Stimulated activated CD4-positive, alpha-beta T cell treated with anti-CD3 and anti-CD28 coated beads, Interleukin-2, amount 100 ng/mL, for 48 hours (primary cell): ENCODE measurements at regions not wholly inside any gene's neighbourhood (a gene's known extent, or its start where the extent isn't known, plus 50 kb on each side); places are given as distances from the start of the nearest gene placed in this dataset.
"Not testable (repeated sequence)": the region's sequence is repeated elsewhere in the genome, so short reads cannot be mapped to it uniquely, and the experiment has no call there.

Source experiments
- DNase-seq, 2 donors: peaks; one replicate each; pipeline ENCODE4 v3.0.0-alpha.2; 2020

DNA sequence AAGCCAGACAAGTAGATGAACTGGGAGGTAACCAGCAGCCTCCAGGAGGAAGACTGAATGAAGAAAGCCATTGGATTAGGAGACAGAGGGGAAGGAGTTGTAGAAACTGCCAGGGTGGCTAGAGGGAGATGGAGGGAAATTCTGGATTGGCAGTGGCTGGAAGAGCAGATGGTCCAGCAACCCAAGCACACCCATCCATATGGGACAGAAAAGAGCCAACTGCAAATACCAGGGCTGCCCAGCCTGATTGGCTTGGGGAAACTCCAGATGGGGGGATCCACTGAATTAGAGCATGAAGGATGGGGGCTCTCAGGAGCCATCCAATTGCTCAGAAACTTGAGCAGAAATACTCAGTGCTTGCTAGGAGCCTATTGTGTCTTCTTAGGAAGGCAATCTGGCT, 173.5 kb upstream of the EPB41L3 start:
- no peak for DNase-seq

DNA sequence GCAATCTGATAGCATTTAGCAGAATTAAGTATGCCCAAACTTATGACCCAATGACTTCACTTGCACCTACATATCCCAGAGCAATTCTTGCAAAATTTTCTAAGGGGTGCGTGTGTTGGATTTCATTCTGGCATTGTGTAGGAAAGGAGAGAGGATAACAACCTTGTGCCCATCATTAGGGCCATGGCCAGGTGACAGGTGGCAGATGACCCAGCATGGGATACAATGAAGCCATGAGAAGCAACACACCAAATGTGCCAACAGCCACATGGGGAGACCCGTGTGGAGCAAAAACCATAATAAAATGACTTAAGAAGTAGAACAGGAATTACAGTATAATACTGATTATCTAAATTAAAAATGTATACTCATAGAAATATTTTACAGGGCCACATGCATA, 166.9 kb upstream of the EPB41L3 start:
- no peak for DNase-seq

DNA sequence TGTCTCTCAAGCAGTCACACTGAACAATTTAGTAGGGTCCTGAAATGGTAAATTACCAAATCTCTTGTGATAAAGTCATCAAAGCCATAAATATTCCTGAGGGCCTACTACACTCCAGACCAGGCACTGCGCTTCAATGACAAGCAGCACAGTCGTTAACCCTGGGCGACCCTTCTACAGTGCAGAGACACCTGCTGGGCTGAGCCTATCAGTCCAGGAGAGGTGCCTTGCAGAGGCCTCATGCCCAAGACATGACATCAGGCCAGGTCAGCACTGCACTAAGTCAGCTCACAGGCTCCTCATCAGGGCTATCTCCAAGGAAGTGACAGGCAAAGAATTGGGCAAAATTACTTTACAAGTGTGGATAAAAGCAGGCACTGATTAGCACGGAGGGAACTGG, 166.4 kb upstream of the EPB41L3 start:
- no peak for DNase-seq

DNA sequence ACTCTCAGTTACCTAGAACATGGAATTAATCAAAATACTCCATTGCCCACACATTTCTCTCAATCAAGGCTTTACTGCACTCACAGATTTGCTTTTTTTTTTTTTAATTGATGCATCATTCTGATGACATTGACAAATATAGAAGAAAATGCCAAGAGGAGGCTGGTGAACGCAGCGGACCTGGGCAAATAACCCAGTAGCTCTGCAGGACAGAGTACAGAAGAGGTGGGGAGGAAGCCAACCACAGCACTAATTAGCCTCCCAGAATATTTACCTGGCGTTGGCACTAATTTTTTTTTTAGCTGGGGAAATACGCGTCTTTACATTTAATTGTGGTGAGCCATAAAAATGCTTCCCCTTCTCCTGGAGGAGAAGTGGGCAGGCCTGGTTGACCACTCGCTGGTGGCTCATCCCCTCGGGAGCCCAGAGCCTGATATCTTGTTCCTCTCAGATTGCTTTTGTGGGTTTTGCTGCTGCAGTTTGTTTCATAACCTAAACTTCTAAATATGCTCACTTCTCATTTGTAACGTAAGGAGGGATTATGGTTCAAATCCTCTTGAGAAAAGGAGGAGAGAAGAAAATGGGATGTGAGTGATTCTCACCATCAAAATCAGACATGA, 165.8 kb upstream of the EPB41L3 start:
- DNase-seq, result no peak

DNA sequence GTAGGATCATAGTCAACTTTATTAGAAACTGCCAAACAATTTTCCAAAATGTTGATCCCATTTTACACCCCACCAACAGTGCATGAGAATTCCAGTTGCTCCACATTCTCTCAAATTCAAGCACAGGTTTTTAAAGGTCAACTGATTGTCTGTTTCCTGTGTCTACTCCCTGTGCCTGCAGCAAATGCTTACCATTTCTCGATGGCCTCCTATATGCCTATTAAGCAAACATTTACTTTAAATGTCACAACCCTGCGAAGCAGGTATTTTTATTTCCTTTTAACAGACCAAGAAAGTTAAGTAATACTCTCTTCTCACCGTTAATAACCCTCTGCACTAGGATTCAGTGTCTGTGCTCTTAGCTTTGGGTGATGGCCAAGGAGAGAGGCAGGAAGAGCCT, 163.8 kb upstream of the EPB41L3 start:
- no peak for DNase-seq

DNA sequence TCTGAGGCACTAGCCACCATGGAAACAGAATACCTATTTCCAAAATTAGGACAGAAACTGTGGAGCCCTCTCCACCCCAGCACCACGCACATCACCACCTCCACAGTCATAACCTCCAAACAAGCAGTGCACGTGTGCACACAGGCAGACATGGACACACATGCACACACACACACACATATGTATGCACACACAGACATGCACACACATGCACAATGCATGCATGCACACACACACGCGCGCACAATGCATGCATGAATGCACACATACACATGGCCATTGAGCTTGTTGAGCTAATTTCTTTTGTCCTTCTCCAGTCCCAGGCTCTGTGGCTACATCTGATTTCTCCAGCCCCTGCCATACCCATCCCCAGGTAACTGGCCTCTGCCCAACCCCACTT, 161.6 kb upstream of the EPB41L3 start:
- DNase-seq, result no peak

DNA sequence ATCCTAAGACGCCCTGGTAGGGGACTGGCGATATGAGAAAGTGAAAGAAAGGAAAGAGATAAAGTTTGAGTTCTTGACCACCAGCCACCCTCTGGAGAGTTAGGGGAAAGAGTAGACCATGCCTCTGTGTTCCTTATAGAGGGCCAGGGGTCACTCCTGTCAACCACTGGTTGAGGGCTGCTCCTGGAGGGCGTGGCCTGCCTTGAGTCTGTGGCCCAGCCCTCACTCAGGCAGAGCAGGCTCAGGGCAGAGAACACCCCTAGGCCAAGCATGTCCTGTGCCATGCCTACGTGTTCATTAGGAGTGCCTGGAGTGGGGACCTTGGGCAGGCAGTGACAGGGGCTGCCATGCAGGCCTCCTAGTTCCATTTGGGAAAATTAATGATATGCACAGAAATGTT, 161.1 kb upstream of the EPB41L3 start:
- no peak for DNase-seq

DNA sequence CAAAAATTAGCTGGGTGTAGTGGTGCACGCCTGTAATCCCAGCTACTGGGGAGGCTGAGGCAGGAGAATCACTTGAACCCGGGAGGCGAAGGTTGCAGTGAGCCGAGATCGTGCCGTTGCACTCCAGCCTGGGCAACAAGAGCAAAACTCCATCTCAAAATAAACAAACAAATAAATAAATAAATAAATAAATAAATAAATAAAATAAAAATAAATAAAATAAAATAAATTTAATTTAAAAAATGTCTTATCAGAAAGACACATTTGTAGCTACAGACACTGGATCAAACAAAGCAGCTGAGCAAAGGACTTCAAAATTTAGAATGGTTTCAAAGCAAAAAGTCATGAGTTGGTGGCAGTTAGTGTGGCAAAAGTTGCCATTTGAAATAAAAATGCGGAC, 158.2 kb upstream of the EPB41L3 start:
- DNase-seq, result not testable (repeated sequence)

DNA sequence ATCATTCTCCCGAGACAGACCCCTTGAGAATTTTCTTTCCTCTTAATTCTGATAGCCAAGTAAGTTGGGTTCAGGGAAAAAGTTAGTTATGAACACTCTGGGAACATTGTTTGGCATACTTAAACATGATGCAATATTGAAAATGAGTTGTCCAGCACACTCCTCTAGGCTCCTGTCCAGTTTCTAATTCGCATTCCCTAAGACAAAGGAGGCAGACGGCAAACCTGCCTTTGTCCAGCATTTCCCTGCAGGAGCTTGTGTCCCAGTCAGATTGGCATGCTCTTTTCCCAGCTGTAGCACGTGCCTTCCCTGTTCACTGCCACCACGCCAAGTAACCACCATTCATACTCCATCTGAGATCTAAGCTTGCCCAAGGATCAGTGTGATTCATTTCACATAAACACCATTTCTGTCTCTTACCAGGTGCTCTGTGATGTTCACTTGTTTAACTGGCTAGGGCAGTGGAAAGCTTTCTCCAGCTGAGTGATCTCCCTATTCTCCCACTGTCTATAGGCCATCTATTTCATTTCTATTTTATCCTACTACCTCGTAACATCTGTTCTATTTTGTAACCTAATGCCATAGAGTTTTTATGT, 150.0 kb upstream of the EPB41L3 start:
- DNase-seq, result no peak

DNA sequence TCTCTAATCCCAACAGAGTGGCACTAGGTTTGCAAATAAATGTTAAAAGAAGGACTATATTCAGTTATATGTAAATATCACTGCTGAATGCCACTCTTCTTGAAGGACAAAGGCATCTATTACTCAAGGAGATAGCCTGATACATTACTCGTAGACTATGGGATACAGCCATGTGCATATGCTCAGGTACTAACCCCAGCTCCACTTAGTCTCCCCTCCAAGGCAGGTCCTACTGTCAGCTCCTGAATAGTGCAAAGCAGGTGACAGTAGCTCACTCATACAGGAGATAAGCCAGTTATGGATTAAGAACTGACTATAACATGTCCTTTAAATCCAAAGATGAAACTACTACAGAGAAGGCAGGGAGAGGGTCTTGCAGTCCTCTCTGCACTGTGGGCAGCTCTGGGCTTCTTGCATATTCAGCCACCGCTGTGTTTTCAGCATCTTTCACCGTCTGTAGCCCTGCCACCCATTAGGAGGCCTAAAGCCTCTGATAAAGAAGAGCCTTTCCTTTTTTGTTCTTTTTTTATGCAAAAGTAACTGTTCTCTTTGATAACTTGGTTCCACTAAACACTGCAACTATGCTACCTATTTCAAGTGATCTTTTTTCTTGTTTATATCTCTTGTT, 135.1 kb upstream of the EPB41L3 start:
- DNase-seq, result no peak

DNA sequence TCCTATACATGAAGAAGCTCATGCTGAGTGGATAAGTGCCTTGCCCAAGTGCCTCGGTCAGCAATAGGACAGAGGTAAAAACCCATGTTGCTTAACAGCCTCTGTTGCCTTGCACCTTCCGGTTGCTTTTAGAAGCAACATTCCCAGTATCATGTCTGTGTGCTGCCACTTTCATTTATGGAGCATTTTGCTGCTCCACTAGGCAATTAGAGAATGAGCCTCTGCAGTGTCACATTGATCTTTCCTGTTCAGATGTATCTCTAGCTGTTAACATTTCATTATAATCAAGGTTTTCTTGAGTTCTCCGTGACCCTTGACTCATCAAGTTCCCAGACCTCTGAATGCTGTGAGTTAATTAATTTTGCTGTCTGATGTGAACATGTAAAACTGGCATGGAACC, 134.5 kb upstream of the EPB41L3 start:
- DNase-seq, result no peak

DNA sequence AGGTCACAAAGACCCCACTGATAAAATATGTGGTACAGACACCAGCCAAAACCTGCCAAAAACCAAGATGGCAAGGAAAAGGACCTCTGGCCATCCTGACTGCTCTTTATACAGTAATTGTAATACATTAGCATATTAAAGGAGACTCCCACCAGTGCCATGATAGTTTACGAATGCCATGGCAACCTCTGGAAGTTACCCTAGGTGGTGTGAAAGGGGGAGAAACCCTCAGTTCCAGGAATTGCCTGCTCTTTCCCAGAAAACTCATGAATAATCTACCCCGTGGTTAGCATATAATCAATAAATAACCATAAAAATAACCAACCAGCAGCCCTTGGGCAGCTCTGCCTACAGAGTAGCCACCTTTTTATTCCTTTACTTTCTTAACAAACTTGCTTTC, 129.8 kb upstream of the EPB41L3 start:
- no peak for DNase-seq

DNA sequence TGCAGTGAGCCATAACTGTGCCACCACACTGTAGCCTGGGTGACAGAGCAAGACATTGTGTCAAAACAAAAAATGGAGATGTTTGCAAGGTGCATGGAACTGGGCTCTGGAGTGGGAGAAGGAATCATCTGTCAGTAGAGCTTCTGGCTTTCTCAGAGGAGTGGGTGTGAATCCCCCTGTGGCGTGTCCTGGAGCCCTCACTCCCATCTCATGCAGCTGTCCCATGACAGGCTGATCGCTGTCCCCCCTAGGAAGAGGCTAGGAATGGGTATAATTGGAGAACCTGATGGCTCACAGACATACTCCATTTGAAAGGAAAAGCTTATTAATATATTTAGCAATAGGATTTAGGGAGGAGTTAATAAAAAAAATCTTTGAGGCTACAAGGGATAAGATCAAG, 125.8 kb upstream of the EPB41L3 start:
- DNase-seq, result no peak

DNA sequence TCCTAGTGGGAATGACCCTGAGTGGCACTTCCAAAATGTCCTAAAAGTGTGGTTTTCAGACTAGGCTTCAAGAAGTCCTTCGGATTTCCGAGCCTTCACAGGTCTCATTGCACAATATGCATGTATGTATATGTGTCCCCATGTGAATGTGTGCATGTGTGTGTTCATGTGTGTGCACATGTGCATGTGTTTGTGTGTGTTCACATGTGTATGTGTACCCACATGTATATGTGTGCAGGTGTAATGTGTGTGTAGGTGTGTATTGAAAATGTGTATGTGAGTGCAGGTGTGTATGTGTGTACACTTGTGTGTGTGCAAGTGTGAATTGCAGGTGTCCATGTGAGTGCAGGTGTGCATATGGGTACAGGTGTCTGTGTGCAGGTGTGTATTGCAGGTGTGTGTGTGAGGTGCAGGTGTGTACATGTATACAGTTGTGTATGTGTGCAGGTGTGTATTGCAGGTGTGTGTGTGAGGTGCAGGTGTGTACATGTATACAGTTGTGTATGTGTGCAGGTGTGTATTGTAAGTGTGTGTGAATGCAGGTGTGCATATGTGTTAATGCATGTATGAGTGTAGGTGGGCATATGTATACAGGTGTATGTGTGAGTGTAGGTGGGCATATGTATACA, 124.4 kb upstream of the EPB41L3 start:
- DNase-seq, result no peak

DNA sequence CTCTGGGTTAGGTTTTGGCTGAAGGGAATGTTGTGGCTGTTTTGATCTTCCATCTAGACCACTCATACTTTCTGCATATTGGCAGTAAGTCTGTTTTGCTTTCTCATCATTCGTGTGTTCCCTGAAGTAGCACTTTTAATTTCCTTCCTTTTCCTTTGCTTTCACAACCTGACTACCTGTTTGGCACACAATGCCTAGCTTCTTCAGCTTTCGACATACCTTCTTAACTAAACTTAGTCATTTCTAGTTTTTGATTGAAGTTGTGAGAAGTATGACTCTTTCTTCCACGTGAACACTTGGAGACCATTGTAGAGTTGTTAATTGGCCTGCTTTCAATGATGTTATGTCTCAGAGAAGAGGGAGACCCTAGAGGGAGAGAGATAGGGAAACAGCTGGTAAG, 123.6 kb upstream of the EPB41L3 start:
- no peak for DNase-seq

DNA sequence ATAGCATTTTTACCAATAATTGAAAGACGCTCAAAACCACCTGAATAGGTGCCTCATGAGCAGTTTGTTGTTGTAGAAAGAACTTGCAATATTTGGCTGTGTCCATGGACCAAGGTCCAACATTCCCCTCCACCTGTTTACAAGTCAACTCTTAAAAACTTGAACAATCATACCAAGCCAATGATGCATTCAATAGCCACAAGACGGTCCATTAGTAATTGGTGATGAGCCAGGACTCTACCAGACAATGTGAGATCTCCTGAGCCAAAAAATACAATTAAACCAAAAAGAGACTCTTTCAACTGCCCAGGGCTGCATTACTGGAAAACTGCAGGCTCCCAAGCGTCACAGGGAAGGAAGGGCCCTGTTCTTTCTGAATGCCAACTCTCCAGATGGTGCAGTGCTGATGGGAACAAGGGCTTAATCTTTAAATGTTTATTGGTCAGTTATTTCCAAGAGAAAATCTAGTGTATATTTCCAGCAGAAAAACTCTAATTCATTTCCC, 118.8 kb upstream of the EPB41L3 start:
- no peak for DNase-seq

DNA sequence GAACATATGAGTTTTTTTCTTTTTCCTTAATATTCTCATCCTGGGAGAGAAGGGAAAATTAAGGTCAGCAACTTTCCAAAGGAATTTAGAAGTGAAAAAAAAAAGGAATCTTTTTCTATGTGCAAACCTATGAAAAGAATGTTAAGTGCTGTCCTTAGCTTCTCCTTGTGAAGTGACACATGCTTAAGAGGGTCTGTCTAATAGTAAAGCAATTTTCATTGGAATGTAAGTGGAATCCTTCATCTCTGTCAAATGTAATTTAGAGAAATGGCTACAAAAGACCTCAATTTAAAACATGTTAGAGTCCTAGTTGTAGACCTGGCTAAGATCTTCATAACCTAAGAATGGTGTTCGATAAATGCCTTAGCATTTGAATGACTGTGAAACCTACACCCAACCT, 117.4 kb upstream of the EPB41L3 start:
- DNase-seq, result no peak

DNA sequence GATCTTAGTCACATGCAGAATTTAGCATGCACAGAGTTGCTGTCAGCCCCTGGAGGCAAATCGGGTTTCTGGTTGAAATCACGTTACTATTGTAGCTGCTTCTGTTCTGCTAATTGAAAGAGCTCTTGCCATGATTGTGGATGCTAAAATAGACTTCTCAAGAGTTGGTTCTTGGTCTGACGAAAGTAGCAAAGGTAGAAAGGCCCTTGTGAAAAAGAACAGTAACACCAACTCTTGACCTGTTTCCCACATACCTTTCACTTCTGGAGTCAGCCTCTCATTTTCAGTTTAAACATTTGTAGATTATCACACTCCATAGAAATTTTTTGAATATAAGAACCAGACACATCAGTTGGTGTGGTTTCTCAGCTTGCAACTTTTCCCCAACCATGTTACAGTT, 110.0 kb upstream of the EPB41L3 start:
- no peak for DNase-seq

DNA sequence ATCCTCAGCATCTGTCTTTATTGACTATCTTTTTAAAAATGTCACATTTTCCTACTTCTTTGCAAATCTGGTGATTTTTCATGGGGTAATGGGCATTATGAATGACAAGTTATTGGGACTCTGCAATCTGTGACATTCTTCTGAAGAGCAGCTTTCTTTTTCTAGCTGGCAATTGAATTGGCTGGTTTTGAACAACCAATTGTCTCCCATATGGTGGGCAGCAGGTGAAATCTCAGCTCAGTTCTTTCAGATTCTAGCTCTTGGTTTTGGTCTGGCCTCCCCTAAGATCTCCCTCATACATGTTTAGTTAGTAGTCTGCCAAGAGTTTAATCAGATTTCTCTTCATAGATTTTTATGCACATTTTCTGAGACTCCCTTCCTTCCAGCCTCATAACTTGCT, 107.9 kb upstream of the EPB41L3 start:
- no peak for DNase-seq

DNA sequence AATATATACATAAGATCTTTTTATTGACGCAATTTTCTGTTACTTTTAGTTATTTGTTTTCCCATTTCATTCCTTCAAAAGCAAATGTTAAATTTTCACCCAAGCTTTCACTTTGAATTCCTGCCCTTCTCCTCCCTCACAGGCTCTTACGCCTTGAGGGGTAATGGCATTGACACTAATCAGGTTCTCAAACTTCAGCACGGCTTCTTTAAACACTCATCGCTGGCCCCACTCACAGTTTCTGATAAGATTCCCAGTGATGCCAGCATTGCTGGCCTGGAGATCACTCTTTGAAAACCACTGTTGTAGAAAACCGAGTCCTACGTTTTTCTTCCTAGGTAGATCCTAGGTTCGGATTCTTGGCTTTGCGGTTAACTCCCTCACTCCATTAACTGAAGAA, 105.6 kb upstream of the EPB41L3 start:
- no peak for DNase-seq

DNA sequence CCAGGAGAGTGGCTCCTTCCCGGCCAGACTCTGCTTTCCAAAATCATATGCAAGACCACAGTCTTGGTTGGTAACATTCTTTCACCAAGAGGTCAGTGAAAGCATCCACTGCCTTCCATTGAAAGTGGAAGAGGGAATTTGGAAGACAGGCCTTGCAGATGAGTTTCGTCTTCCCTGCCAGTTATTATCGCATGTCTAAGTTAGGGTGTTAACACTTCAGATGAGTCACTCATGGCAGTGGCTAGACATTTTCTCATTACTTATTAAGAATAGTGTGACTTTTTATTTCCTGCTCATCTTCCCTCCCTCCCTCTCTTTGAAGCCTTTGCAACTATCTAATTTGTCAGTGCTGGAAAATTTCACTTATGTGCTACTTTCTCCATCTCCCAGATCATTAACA, 102.9 kb upstream of the EPB41L3 start:
- DNase-seq, result no peak

DNA sequence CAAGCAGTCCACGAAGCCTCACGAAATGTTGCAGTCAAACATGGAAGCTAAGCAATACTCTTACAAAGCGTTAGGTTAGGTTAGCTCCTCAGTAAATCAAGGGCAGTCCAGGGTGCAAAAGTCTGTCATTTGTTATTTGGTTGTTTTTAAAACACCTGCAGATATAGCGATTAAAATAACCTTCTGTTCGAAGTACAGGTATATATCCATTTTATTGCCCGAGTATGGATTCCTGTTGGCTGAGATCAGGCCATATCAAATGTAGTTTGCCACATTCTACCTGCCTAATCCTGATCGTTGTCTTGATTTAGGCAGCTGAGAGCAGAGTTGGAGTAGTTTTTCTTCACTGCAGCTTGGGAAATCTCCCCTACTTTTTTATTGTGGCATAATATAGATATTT, 99.5 kb upstream of the EPB41L3 start:
- DNase-seq, result no peak

DNA sequence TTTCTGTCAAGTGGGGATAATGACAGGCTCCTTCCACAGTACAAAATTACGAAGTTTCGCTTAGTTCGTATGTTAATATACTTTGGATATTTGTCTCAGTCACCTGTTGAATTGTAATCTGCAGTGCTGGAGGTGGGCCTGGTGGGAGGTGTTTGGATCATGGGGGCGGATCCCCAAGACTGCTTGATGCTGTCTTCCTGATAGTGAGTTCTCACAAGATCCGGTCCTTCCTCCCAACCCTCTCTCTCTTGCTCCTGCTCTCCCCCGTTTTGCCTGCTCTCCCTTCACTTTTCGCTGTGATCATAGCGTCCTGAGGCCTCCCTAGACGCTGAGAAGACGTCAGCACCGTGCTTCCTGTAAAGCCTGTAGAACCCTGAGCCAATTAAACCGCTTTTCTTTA, 97.1 kb upstream of the EPB41L3 start:
- no peak for DNase-seq

DNA sequence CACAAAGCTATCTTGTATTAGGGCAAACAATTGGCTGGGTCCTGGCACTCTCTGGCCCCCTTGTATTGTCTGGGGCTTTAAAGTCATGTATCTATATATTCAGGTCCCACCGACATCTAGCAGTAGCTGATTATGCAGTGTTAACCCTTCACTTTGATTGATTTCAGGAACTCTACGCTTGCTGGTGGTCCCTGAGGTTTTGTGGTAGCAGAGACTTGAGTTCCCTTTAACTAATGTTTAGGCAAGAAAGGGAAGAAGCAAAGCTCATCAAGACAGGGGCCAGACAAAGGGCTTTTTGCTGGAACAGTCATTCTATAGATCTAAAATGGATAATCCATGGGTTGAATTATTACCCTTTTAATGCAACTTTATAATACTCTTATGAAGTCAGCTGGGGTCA, 95.3 kb upstream of the EPB41L3 start:
- no peak for DNase-seq
